ENCODE measurements at regions not wholly inside any gene's neighbourhood (a gene's known extent, or its start where the extent isn't known, plus 50 kb on each side); places are given as distances from the start of the nearest gene placed in this dataset.

DNA sequence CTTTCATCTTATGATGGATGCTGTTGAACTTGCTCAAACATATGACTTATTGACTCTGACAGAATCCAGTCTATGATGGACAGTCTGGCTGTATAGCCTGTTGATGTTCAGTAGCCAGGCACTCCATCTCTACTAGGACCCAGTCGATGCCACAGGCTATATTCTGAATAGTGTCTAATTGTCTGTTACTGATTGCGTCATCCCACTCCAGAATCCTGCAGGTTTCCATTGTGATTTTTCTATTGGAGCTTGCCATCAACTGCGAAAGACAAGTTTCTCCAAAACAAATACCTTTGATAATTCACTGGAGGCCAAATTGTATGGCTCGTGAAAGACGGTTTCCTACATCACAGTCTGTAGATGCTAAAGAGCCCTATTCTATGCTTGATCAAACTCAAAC is 481.7 kb upstream of the CHORDC1 start:
- no peak for TF ChIP-seq ATF1 (CRISPR knock-in tag; IDR thresholded peaks at IDR 0.05)
- TF ChIP-seq, protein P1, sequence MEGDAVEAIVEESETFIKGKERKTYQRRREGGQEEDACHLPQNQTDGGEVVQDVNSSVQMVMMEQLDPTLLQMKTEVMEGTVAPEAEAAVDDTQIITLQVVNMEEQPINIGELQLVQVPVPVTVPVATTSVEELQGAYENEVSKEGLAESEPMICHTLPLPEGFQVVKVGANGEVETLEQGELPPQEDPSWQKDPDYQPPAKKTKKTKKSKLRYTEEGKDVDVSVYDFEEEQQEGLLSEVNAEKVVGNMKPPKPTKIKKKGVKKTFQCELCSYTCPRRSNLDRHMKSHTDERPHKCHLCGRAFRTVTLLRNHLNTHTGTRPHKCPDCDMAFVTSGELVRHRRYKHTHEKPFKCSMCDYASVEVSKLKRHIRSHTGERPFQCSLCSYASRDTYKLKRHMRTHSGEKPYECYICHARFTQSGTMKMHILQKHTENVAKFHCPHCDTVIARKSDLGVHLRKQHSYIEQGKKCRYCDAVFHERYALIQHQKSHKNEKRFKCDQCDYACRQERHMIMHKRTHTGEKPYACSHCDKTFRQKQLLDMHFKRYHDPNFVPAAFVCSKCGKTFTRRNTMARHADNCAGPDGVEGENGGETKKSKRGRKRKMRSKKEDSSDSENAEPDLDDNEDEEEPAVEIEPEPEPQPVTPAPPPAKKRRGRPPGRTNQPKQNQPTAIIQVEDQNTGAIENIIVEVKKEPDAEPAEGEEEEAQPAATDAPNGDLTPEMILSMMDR (IDR thresholded peaks at IDR 0.05), result no peak
- TF ChIP-seq CBFB (CRISPR knock-in tag; IDR thresholded peaks at IDR 0.05; ENCODE audit: low read depth), result no peak
- TF ChIP-seq ZNF396 (CRISPR knock-in tag; IDR thresholded peaks at IDR 0.05; ENCODE audit: borderline replicate concordance), result no peak
- no peak for TF ChIP-seq MYBL2 (CRISPR knock-in tag; IDR thresholded peaks at IDR 0.05)
- TF ChIP-seq GABPB1 (CRISPR knock-in tag; IDR thresholded peaks at IDR 0.05), result no peak
- TF ChIP-seq CREM (CRISPR knock-in tag; IDR thresholded peaks at IDR 0.05), result no peak
- TF ChIP-seq, protein P2, sequence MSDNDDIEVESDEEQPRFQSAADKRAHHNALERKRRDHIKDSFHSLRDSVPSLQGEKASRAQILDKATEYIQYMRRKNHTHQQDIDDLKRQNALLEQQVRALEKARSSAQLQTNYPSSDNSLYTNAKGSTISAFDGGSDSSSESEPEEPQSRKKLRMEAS (CRISPR knock-in tag; IDR thresholded peaks at IDR 0.05), result no peak
- TF ChIP-seq CREB1 (CRISPR knock-in tag; IDR thresholded peaks at IDR 0.05), result no peak
